ENCODE measurements at regions not wholly inside any gene's neighbourhood (a gene's known extent, or its start where the extent isn't known, plus 50 kb on each side); places are given as distances from the start of the nearest gene placed in this dataset.
A peak's percentile ranks its signal among the peaks of the same experiment; 100 is the strongest.

GRCh38 chr3:34011171-34012101 lies 213.0 kb downstream of the PDCD6IP start:
- ATAC-seq = no peak
- no peak for DNase-seq

- DNase-seq = no peak
Observed at GRCh38 chr3:34012102-34012461, 213.7 kb downstream of the PDCD6IP start.

GRCh38 chr3:34013818-34014570 lies 215.6 kb downstream of the PDCD6IP start:
- no peak for DNase-seq

More at GRCh38 chr3:34012102-34012461, 213.7 kb downstream of the PDCD6IP start:
- ATAC-seq = no peak

GRCh38 chr3:34015204-34016142 lies 217.0 kb downstream of the PDCD6IP start:
- ATAC-seq (no peak), DNase-seq (no peak)

More at GRCh38 chr3:34013818-34014570, 215.6 kb downstream of the PDCD6IP start:
- ATAC-seq = no peak

- ATAC-seq (no peak), DNase-seq (no peak)
Observed at GRCh38 chr3:34016925-34017587, 218.6 kb downstream of the PDCD6IP start.

GRCh38 chr3:34017757-34018156 lies 219.3 kb downstream of the PDCD6IP start:
- ATAC-seq = no peak

GRCh38 chr3:34019158-34019557 lies 220.7 kb downstream of the PDCD6IP start:
- DNase-seq (no peak), ATAC-seq (no peak)

More at GRCh38 chr3:34017757-34018156, 219.3 kb downstream of the PDCD6IP start:
- DNase-seq = no peak

- DNase-seq = no peak
- peak; percentile 37 for ATAC-seq
Observed at GRCh38 chr3:34020170-34020569, 221.7 kb downstream of the PDCD6IP start.

- DNase-seq = no peak
- ATAC-seq = no peak
Observed at GRCh38 chr3:34020726-34021680, 222.6 kb downstream of the PDCD6IP start.

GRCh38 chr3:34022147-34022546 lies 223.7 kb downstream of the PDCD6IP start:
- ATAC-seq = no peak

GRCh38 chr3:34024447-34025240 lies 226.2 kb downstream of the PDCD6IP start:
- DNase-seq = no peak
- ATAC-seq = no peak

More at GRCh38 chr3:34022147-34022546, 223.7 kb downstream of the PDCD6IP start:
- DNase-seq = no peak

GRCh38 chr3:34033839-34034238 lies 235.4 kb downstream of the PDCD6IP start:
- ATAC-seq (no peak), DNase-seq (no peak)

- DNase-seq = no peak
- ATAC-seq = no peak
Observed at GRCh38 chr3:34034840-34035239, 236.4 kb downstream of the PDCD6IP start.

GRCh38 chr3:34035775-34036174 lies 237.3 kb downstream of the PDCD6IP start:
- ATAC-seq (no peak), DNase-seq (no peak)

GRCh38 chr3:34037260-34037659 lies 238.8 kb downstream of the PDCD6IP start:
- ATAC-seq (no peak), DNase-seq (no peak)

GRCh38 chr3:34038131-34038530 lies 239.7 kb downstream of the PDCD6IP start:
- DNase-seq = no peak
- no peak for ATAC-seq

- DNase-seq (no peak), ATAC-seq (no peak)
Observed at GRCh38 chr3:34046154-34046553, 247.7 kb downstream of the PDCD6IP start.

- ATAC-seq = no peak
- DNase-seq = no peak
Observed at GRCh38 chr3:34053626-34054025, 255.2 kb downstream of the PDCD6IP start.

GRCh38 chr3:34056181-34056910 lies 257.9 kb downstream of the PDCD6IP start:
- DNase-seq (no peak), ATAC-seq (no peak)

All from stimulated activated naive CD8-positive, alpha-beta T cell treated with anti-CD3 and anti-CD28 coated beads, Interleukin-15, Interleukin-2, amounts not matched to agents 100 U/mL and 50 U/mL, for 24 hours (primary cell).